IMR-90 (cell line): ENCODE measurements at regions not wholly inside any gene's neighbourhood (a gene's known extent, or its start where the extent isn't known, plus 50 kb on each side); places are given as distances from the start of the nearest gene placed in this dataset.

Source experiments
- ATAC-seq: fragments of 200-7000 bp; cut with Tn5 transposase; 2 replicates; pipeline ENCODE4 v1.9.1; 2020; ENCODE audit warnings: low read depth, mild to moderate bottlenecking, moderate library complexity
- BruUV-seq: library from RNA; stranded (reverse); fragments of 400-500 nt; replicated peaks from 2 replicates; lab custom pipeline; 2021; lab: Mats Ljungman, UMichigan
- CTCF ChIA-PET: fragments of 300-600 bp; formaldehyde crosslinking; extraction: SDS; loops from one replicate; lab custom pipeline; 2021; ENCODE audit warnings: antibody characterized with exemption; lab: Yijun Ruan, JAX
- POLR2A ChIA-PET: fragments of 300-600 bp; sonication (Branson Sonifier 250); formaldehyde crosslinking; loops from one replicate; lab custom pipeline; 2022; ENCODE audit warnings: antibody characterized with exemption; ENCODE audit not compliant: unreplicated experiment; lab: Charles Lee
- DNase-seq: peaks from one replicate; pipeline ENCODE4 v3.0.0; 2013
- H2AFZ ChIP-seq: replicated peaks from 2 replicates; pipeline ENCODE3; 2013; ENCODE audit warnings: low read length, mild to moderate bottlenecking; ENCODE audit not compliant: poor library complexity
- H2AK5ac ChIP-seq: 2 replicates; pipeline ENCODE4 v1.6.1; 2013; ENCODE audit warnings: low read depth, low read length, inconsistent platforms
- H2AK9ac ChIP-seq: replicated peaks from 2 replicates; pipeline ENCODE3; 2013; ENCODE audit warnings: mild to moderate bottlenecking, low read depth, low read length, moderate library complexity; ENCODE audit not compliant: poor library complexity
- H2BK120ac ChIP-seq: 2 replicates; pipeline ENCODE4 v1.6.1; 2013; ENCODE audit warnings: low read depth, low read length, inconsistent platforms
- H2BK15ac ChIP-seq: 3 replicates; pipeline ENCODE4 v1.6.1; 2013; ENCODE audit warnings: low read depth, low read length, inconsistent platforms
- H2BK20ac ChIP-seq: 2 replicates; pipeline ENCODE4 v1.6.1; 2013; ENCODE audit warnings: low read depth, mild to moderate bottlenecking, inconsistent platforms, low read length, moderate library complexity
- H2BK5ac ChIP-seq: 2 replicates; pipeline ENCODE4 v1.6.1; 2013; ENCODE audit warnings: mild to moderate bottlenecking, low read depth, low read length, inconsistent platforms; ENCODE audit not compliant: poor library complexity, severe bottlenecking
- H3K14ac ChIP-seq: replicated peaks from 2 replicates; pipeline ENCODE4 v1.6.1; 2013; ENCODE audit warnings: low read depth, low read length, inconsistent platforms
- H3K18ac ChIP-seq: 2 replicates; pipeline ENCODE4 v1.6.1; 2013; ENCODE audit warnings: low read depth, low read length, control low read depth
- H3K23ac ChIP-seq: 2 replicates; pipeline ENCODE4 v1.6.1; 2013; ENCODE audit warnings: low read depth, low read length, inconsistent platforms
- H3K27ac ChIP-seq: 2 replicates; pipeline ENCODE4 v1.5.1; 2013; ENCODE audit warnings: mild to moderate bottlenecking, control low read depth, low read length; ENCODE audit not compliant: insufficient read depth
- H3K27me3 ChIP-seq: 2 replicates; pipeline ENCODE4 v1.6.1; 2013; ENCODE audit warnings: low read length; ENCODE audit not compliant: control insufficient read depth, insufficient read depth
- H3K36me3 ChIP-seq: 2 replicates; pipeline ENCODE4 v1.6.1; 2013; ENCODE audit warnings: low read length, mixed read lengths; ENCODE audit not compliant: control insufficient read depth, insufficient read depth
- H3K4ac ChIP-seq: 2 replicates; pipeline ENCODE4 v1.6.1; 2013; ENCODE audit warnings: low read depth, low read length, inconsistent platforms
- H3K4me1 ChIP-seq: 2 replicates; pipeline ENCODE4 v1.6.1; 2013; ENCODE audit warnings: low read length, mixed read lengths; ENCODE audit not compliant: control insufficient read depth, insufficient read depth
- H3K4me2 ChIP-seq: 2 replicates; pipeline ENCODE4 v1.6.1; 2013; ENCODE audit warnings: low read depth, mild to moderate bottlenecking, control low read depth, low read length, moderate library complexity
- H3K4me3 ChIP-seq: 2 replicates; pipeline ENCODE4 v1.5.1; 2013; ENCODE audit warnings: low read depth, mild to moderate bottlenecking, control low read depth, low read length, moderate library complexity; ENCODE audit not compliant: insufficient read depth
- H3K56ac ChIP-seq: 2 replicates; pipeline ENCODE4 v1.6.1; 2013; ENCODE audit warnings: low read length, inconsistent platforms; ENCODE audit not compliant: insufficient read depth; ENCODE audit errors: extremely low read depth
- H3K79me1 ChIP-seq, 2 experiments: 2 replicates each; pipeline ENCODE4 v1.6.1; 2013; ENCODE audit warnings: low read length in 2 of 2, inconsistent platforms in 1 of 2, low read depth in 1 of 2
- H3K9ac ChIP-seq: 2 replicates; pipeline ENCODE4 v1.6.1; 2013; ENCODE audit warnings: low read depth, low read length, control low read depth
- H3K9me1 ChIP-seq: 2 replicates; pipeline ENCODE4 v1.6.1; 2013; ENCODE audit warnings: low read length, inconsistent platforms; ENCODE audit not compliant: insufficient read depth
- H3K9me3 ChIP-seq: 2 replicates; pipeline ENCODE4 v1.6.1; 2013; ENCODE audit warnings: low read length; ENCODE audit not compliant: control insufficient read depth, insufficient read depth
- H4K20me1 ChIP-seq: 2 replicates; pipeline ENCODE4 v1.6.1; 2013; ENCODE audit warnings: low read length, inconsistent platforms; ENCODE audit not compliant: insufficient read depth
- H4K5ac ChIP-seq: 2 replicates; pipeline ENCODE4 v1.6.1; 2013; ENCODE audit warnings: mild to moderate bottlenecking, low read depth, low read length, control low read depth
- H4K8ac ChIP-seq, 2 experiments: 2 replicates each; pipeline ENCODE4 v1.6.1; 2013; ENCODE audit warnings: low read depth in 2 of 2, low read length in 2 of 2, control low read depth in 1 of 2, inconsistent platforms in 1 of 2
- H4K91ac ChIP-seq: 2 replicates; pipeline ENCODE4 v1.6.1; 2013; ENCODE audit warnings: low read depth, low read length, inconsistent platforms; ENCODE audit not compliant: insufficient read depth
- BHLHE40 ChIP-seq: fragments of 150-350 bp; IDR thresholded peaks from 2 replicates; pipeline ENCODE4 v1.6.1; 2016; ENCODE audit warnings: mild to moderate bottlenecking, low read depth, low read length
- CEBPB ChIP-seq: IDR thresholded peaks from 2 replicates; pipeline ENCODE4 v1.6.1; 2012; ENCODE audit warnings: low read depth, low read length, improper control_type of control experiment
- MAFK ChIP-seq: IDR thresholded peaks from 2 replicates; pipeline ENCODE4 v1.6.1; 2012; ENCODE audit warnings: low read depth, low read length, improper control_type of control experiment
- MXI1 ChIP-seq: IDR thresholded peaks from 2 replicates; pipeline ENCODE4 v1.6.1; 2012; ENCODE audit warnings: low read depth, mild to moderate bottlenecking, low read length, moderate library complexity, borderline replicate concordance
- dilution Hi-C: fragments of 300-500 bp; cut with HindIII; formaldehyde crosslinking; loops from one replicate; pipeline ENCODE4 v1.14.3; 2018; ENCODE audit warnings: low sequenced_read_pairs; ENCODE audit not compliant: unreplicated experiment
- in situ Hi-C: fragments of 300-500 bp; cut with MboI; formaldehyde crosslinking; loops from 3 replicates; pipeline ENCODE4 v1.14.3; 2019; ENCODE audit warnings: low sequenced_read_pairs, inconsistent platforms, mixed read lengths
- intact Hi-C: fragments of 100-400 bp; cut with micrococcal nuclease; formaldehyde crosslinking; loops from 2 replicates; pipeline ENCODE4 v1.10.0; 2022
- TF ChIP-seq, protein P1 (sequence below): fragments of 150-350 bp; IDR thresholded peaks from 2 replicates; pipeline ENCODE4 v1.6.1; 2016; ENCODE audit warnings: low read depth, mild to moderate bottlenecking, low read length, moderate library complexity, borderline replicate concordance

- Histone ChIP-seq H3K9me3 (no peaks in the 10 kb centered on the region), H2BK5ac (no peak overlapping the region), H3K79me1 (no peaks in the 10 kb centered on the region), H2BK20ac (peak overlapping the region; percentile 69), H4K91ac (peak overlapping the region; percentile 25; the same call in 1 of the 2 replicates), H2AK5ac (no peak overlapping the region; the same call in 1 of the 2 replicates), H3K9me1 (no peaks in the 10 kb centered on the region), H3K27ac (no peak overlapping the region), H2BK120ac (peak overlapping the region; percentile 43), H3K36me3 (no peaks in the 10 kb centered on the region), H3K56ac (no peak overlapping the region), H2AFZ (no peak overlapping the region), H3K4me3 (no peak overlapping the region), H4K8ac (no peak overlapping the region), H3K18ac (peak overlapping the region; percentile 6), H4K5ac (no peak overlapping the region), H3K23ac (no peak overlapping the region), H2BK15ac (0 out of 3 replicates have a peak overlapping the region, but pooled peaks have one; percentile 14), H3K4me2 (no peak overlapping the region), H2AK9ac (no peak overlapping the region), H3K27me3 (no peaks in the 10 kb centered on the region), H3K9ac (no peak overlapping the region), H4K20me1 (no peaks in the 10 kb centered on the region), H3K4me1 (peaks cover 10% of the 10 kb centered on the region), H3K14ac (0 out of 2 replicates have a peak overlapping the region, but pooled peaks have one; percentile 66), H3K4ac (no peak overlapping the region)
- TF ChIP-seq, protein P1, sequence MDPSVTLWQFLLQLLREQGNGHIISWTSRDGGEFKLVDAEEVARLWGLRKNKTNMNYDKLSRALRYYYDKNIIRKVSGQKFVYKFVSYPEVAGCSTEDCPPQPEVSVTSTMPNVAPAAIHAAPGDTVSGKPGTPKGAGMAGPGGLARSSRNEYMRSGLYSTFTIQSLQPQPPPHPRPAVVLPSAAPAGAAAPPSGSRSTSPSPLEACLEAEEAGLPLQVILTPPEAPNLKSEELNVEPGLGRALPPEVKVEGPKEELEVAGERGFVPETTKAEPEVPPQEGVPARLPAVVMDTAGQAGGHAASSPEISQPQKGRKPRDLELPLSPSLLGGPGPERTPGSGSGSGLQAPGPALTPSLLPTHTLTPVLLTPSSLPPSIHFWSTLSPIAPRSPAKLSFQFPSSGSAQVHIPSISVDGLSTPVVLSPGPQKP, result no peak
- no peak for TF ChIP-seq CEBPB
- no peak for TF ChIP-seq MXI1
- TF ChIP-seq MAFK, result no peak
- no peak for TF ChIP-seq BHLHE40
- no peak for DNase-seq
- dilution Hi-C loops, result no loop called here
- in situ Hi-C loops, result no loop called here
- BruUV-seq, result no TSS peak
- ChIA-PET CTCF (interaction anchor here (0.6 kb wide), 1 partner anchor 300 kb away, joined by 3 read pairs; no protein-coding TSS in a partner anchor), POLR2A (no interaction called here)
- ATAC-seq, result no peak
- intact Hi-C loops, result loop anchor here (5.0 kb wide), 1 partner anchor 39 kb away; no protein-coding TSS in a partner anchor
These were observed 95.5 kb upstream of the DCN start for GRCh38 chr12:91278126-91278525.
